Dermis microvascular lymphatic vessel endothelial cell (primary cell): ENCODE measurements at regions not wholly inside any gene's neighbourhood (a gene's known extent, or its start where the extent isn't known, plus 50 kb on each side); places are given as distances from the start of the nearest gene placed in this dataset.
A peak's percentile ranks its signal among the peaks of the same experiment; 100 is the strongest.
"Not testable (repeated sequence)": the region's sequence is repeated elsewhere in the genome, so short reads cannot be mapped to it uniquely, and the experiment has no call there.

Source experiments
- DNase-seq, 2 donors: peaks; one replicate each; pipeline versions ENCODE4 v3.0.0 to v3.0.0-alpha.2; 2010; ENCODE audit warnings: low read depth in 2 of 2

DNA sequence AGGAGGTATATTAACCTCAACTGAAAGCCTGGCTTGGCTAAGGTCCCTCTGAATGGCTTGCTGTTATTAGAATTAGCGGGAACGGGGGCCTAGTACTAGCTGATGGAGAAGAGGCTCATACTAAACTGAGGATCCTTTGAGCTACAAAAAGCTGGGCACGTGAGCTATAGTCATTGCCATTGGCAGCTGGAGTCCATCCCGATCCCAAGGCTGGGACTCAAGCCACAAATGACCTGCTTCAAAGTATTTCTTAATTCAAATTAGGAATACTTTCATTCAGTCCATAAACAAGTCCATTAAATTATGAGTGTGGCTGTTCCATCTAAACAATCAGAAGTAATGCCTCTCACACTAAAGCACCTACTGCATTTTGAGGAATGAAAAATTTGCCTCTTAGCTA lies 114.5 kb downstream of the DACT1 start:
- DNase-seq: no peak

DNA sequence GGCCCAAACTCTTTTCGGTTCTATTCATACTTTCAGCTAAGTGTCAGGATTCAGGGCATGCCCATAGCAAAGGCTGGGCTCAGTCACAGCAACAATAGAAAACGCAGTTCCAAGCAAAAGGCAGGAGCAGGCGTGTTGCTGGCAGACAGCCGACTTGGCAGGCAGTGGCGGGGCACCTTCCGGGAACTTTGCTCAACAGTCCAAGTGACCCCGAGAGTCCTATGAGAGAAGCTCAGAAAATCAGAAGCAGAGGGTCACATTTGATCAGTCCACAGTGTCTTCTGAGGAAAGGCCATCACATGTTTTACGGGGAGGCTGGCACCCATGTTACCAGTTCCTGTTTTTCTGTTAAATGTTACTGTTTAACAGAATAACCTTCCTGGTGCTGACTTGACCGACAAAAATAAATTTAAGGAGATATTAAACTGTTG lies 115.0 kb downstream of the DACT1 start:
- peak; percentile 51 to 69 for DNase-seq

DNA sequence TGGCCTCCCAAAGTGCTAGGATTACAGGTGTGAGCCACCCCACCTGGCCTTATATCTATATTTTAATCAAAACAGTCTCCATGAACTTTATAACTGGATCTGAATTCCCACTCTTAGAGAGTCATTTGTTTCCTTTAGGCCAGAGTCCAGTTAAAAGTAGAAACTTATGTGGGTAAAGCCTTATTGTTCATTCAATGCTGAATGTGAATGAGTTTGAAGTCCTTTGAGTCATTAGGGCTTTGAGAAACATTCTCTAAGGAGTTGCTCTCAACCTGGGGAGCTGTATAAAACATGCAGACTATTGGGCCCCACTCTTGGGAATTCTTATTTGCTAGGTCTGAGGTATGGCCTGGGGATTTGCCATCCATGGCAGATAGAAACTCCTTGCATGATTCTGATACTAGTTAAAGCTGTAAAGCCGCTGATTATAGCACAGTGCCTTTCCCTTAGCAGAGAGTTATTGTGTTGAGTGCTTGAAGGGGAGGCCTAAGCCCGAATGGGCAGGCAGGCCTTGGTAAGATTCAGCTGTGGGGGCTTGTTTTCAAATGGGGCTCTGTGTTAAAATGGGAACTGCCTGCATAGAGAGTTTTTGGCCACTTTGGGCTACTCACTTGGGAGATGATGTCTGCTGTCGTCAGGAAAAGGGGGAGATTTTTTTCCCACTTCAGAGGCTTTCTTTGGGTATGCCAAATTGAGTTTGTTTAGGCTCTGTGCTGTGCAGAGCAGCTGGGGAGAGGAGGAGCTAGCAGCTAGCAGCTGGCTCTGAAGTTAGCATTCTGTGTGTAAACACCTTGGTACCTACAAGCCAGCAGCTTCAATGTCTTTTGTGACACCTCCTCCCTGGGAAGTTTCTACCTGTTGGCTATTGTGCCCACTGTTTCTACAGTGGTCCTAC lies 117.5 kb downstream of the DACT1 start:
- DNase-seq: no peak

DNA sequence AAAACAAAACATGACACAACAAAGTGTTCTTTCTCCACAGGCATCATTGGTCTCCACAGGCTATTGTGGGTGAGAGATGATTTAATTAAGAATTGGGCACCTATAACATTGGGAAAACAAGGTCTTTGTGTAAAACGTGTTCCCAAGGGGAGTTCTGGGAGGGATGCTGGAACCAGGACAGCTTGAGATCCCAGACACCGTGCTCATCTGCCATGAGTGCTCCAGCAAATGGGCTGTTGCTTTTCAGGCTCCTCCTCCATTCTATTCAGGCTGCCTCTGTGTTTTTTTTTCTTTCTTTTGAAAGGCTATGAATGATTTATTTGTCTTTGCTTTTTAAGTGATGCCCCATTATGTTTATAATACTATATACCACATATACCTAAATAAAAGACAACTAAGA lies 122.4 kb downstream of the DACT1 start:
- no peak for DNase-seq

DNA sequence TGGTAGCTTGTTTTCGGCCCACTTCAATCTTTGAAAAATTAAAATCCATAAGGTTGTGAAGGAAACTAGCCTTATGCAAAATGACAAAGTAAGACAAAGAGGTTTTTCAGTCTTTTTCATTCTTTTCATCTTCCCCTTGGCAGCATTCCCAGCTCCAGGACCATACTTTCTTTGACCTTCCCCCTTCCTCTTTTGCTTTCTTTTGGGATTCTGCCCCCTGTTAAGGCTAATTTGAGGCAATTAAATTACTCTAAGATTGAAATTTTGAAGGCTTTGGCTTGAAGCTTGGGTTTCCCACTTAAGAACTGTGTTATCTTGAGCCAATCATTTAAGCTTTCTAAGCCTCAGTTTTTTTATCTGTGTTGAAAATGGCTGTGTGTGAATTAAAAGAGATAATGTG lies 124.9 kb downstream of the DACT1 start:
- no peak for DNase-seq

DNA sequence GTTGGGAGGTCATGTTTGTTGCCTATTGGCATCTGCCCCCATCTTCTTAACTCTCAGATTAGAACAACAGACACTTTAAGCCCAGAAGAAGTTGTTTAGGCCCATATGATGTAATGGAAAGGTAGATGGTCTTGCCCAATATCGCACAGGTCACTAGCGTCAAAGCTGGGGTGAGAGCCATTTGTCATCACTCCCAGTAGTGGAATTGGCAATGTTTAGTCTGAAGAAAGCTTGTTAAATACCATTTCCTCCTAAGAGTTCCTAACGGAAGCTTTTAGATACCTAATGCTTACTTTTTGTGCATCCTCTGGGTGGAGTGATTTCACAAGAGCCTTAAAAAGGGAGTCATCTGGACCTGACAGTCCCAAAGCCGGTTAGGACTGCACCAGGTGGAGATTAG lies 125.4 kb downstream of the DACT1 start:
- no peak for DNase-seq

DNA sequence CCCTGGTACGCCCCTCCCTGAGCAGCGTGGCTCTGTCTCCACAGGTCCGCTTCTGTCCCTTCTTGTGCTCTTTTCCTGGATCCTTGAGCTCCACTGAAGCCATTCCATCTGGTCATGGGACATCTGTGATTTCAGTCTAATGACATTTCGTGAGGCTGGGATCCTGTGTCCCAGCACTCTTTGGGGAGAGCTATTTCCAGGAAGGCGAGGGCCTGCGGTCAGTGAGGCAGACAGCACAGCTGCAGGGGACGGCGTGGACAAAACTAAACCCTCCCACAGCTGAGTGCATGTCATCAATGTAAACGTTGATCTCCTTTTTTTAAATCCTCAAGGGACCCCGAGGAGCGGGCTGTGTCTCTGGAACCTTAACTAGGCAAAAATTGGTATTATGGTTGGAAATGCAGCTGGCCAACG lies 127.7 kb downstream of the DACT1 start:
- DNase-seq: no peak

DNA sequence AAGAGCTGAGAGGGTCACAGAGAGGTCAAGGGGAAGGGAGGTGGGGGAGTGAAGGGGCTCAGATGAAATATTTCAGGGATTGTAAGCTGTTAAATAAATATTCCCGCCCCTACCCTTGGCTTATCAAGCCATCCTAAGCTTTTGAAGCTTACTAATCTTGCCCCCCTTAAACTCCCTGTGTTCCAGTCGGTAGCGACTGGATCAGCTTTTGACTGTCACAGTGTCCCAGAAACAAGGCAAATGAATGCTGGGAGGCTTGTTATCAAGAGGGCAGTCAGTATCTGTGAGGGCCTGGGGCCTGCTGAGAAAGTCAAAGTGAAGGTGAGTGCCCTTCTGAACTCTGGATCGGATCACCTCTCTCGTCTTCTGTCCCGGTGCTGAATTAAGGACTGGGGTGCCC lies 128.1 kb downstream of the DACT1 start:
- DNase-seq: no peak

DNA sequence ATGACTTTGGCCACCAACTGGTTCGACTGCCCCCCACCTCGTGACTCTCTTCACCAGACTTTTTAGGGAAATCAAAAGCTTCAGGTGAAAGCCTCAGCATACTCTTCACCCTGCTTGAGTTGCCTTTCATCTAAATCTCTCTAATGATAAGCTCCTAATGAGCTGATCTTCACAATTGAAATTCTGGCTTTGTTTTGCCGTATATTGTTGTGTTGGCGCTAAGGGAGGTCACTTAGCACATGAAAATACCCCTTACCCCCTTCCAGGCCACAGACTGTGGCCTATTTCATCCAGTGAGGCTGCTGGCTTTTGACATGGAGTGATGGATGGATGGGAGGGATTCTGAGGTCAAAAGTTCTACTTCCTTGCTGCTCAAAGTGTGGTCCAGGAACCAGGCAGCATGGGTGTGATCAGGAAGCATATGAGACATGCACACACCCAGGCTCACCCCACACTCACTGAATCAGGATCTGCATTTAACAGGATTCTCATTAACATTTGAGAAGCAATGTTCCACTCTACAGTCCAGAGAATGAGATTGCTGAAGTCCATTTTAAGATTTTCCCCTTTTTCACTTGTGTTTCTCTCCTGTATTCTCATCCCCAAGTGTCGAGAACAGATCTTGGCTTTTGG lies 131.4 kb downstream of the DACT1 start:
- DNase-seq: no peak

DNA sequence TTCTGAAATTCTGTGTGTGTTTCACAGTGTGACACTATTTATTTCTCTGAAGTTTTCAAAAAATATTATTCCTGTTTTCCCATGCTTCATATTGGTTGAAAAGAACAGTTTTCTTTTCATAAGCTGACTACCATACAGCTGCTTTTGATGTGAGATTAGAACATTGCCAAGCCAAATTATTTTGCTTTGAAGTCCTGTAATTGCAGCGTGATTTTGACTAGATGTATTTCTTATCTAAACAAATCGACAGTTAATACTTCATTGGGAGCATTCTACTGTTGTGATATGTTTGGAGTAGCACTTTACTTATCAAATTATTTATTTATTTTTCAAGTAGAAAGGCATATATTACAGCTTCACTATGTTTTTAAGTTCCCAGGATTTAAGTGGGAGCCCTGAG lies 132.0 kb downstream of the DACT1 start:
- no peak for DNase-seq

DNA sequence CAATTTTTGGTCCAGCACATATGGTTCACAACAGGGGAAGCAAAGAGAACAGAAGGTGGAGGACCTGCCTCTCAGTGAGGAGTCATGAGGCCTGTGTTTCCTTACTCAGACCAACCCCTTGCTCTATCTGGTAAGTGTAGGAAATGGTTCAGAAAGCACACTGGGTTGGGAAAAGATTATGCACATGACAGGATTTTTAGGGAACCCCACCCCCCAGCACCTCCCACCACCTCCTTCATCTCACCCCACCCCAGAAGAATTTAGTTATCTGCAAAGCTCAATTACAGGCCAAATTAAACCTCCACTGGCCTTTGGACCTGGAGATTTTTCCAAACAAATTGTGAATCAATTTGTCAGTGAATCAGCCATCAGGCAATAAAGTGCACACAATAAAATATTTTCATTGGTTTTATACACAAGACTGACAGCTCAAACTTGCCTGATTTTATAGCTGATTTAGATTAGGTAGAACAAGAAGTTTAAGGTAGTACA lies 132.8 kb downstream of the DACT1 start:
- DNase-seq: no peak

DNA sequence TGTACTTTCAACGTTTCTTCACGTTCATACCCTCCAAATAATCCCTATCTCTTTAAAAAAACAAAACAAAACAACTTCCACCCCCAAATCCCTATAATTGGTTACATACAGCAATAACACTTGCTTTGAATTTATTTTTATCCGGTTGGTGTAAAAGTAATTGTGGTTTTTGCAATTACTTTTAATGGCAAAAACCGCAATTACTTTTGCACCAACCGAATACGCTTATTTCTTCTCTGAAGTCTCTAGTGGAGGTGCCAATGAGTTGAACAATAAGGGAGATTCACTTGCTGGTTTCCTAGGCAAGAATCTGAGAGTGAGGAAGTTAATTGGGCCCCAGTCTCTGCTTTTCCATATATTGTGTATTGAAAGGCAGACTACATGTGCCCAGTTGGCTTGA lies 133.3 kb downstream of the DACT1 start:
- no peak for DNase-seq

DNA sequence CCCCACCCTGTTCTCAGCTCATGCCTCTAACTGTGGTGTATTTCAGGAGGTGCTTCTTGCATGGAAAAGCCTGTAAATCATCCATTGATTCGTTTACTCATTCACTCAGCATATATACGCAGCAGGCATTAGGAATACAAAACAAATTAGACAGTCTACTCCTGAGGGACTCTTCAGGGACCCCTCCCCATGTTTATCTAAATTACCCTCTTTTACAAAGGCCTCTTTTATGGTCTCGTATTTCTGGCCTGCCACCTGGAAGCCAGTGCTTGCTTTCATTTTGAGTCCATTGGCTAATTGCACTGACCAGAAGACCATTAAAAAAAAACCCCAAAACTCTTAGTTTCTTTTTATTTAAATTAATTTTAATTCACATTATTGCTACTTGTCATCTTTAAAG lies 134.4 kb downstream of the DACT1 start:
- no peak for DNase-seq

DNA sequence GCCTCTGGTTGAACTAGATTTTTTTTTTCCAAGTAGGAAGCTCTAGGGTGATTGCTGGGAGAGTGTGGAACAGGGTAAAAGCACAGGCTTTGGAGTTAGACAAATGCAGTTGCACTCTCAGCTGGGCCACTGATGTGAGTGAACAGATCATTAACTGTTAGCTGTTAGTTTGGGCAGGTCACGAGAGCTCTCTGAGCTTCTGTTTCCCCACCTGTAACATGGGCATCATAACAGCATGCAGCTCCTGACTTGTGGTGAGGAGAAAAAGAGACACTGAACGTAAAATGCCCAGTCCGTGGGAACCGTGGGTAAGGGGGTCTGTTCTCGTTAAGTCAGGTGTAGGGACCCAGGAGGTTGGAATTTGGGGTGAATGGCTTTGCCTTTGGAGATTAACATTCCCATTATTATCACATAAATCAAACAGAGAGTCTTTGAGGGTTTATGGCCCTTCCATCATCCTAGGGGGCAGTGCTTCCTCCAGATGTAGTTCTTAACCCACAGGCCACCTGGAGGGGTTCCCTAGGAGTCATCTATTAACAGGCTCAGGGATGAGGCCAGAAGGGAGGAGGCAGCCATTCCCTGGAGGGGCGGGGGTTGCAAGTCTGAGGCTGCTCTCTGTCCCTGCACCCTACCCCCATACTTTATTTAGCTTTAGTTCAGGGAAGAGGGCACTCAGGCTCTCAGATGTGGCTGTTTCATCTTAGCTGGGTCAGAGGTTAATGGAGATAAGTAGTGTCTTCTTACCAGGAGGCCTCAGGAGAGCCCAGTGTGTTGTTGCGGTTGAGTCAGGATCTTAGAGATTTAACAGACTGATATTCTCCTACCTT lies 135.2 kb downstream of the DACT1 start:
- no peak for DNase-seq

DNA sequence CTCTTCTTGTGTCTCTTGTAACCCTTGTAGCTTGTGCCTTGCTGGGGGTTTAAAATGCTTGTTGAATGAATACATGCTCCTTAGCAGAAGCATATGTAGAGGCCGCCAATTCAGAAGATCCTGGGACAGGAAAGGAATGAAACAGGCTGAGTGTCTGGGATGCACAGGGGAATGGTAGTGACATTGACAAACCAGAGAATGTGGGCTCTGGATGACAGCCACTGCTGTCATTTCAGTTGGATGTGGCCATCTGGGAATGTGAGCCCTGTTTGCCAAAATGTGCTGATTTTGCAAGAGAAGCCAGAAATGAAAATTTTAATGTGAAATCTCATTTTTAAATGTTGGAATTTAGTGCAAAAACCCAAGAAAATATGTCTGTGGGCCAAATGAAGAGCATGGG lies 136.8 kb downstream of the DACT1 start:
- no peak for DNase-seq

DNA sequence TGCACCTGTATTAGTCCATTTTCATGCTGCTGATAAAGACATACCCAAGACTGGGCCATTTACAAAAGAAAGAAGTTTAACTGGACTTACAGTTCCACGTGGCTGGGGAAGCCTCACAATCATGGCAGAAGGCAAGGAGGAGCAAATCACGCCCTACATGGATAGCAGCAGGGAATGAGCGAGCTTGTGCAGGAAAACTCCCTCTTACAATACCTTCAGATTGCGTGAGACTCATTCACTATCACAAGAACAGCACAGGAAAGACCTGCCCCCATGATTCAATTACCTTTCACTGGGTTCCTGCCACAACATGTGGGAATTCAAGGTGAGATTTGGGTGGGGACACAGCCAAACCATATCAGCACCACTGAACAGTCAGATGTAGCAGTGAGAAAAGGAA lies 137.4 kb downstream of the DACT1 start:
- DNase-seq: not testable (repeated sequence)

DNA sequence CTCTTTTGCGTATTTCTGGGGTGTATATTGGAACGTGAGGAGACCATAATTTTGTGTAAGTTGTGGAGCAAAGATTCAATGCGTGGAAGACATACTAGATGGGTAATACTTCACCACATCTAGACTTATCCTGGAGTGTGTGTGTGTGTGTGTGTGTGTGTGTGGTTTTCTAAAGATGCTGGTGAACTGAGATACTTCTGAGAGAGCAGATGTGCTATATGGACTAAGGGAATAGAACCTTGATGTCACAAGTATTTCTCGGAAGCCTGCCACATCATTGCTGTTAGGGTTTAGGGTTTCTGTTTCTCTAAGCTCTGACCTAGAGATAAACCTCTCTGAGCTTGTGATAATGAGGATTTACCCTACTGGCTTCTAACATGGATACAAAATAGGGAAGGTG lies 138.8 kb downstream of the DACT1 start:
- DNase-seq: no peak

DNA sequence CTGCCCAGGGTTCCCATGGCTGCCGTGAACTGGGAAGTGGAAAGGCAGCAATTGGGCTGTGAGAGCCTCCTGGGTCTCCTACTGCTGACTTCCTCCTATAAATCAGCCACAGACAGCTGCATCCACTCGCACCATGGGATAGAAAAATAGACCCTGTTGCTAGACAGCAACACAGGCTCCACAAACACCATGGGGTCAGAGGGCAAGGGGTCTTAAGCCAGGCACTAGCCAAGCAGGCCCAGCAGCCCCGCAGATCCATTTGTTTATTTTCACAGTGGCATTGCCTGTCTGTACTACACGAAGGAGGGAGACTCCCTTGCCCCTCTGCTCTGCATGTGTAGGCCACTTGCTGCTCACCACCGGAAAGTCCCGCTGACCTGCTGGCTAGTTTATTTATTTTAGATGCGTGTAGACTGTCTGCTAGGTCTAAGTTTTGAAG lies 139.8 kb downstream of the DACT1 start:
- no peak for DNase-seq

DNA sequence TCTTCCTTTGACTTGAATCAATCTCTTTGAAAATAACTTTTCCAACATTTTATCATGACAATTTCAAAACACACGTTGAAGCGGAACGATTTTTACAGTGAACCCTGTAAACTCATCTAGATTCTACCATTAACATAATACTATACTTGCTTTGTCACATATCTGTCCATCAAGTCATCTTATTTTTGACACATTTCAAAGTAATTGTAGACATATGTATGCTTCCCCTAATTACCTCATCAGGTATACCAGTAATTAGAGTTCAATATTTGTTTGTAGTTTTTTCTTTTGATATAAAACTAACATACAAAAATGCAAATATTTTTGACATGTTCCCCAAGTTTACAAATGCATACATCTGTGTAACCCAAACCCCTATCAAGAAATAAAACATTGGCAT lies 140.4 kb downstream of the DACT1 start:
- DNase-seq: no peak

DNA sequence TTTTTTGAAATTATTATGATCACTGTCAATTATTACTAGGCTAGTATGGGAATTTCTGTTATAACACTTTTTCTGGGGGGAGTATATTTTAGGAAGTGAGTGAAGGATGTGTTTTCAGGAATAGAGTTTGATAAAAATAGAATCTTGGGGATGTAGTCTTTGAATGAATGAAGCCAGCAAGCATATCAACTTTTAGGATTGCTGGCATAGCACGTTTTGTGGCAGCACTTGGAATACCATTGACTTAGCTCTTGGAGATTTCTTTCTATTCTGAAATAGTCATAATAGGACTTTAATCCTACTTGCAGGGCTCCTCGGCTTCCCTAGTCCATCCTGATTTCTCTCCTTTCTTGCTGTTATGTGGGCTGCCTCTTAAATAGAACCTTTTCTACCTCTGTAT lies 141.6 kb downstream of the DACT1 start:
- no peak for DNase-seq

DNA sequence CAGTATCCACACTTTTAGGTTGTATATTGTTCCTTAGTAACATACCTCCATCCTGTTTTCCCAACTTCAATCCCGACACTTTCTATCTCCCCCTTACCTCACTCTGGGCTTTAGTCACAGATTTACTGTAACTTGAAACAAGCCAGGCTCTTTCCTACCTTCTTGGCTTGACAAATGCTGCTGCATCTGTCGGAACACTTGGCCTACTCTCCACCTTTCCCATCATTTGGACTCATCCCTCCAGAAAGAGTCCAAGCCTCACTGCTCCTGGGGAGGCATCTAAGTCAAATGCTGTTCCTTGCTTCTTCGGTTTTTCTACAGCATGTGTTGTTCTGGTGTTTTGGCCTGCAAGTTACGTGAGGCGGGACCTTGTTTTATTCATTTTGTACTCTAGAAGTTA lies 142.4 kb downstream of the DACT1 start:
- no peak for DNase-seq

DNA sequence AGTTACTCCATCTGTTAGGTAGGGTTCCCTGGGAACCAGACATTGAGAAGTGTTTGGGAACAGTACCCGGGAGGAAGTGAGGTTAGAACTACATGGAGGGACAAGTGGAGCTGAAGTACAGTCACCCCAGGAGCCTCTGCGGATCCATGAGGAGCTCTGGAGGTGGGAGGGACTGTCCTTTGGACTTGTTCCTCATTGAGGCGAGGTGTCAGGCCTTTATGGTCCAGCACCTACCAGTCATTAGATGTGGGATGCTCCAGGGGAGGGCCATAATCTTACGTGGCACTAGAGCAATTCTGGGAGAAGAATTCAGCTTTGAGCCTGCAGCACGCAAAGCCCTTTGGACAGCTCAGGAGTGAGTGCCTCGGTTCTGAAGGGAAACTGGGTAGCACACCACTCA lies 142.8 kb downstream of the DACT1 start:
- no peak for DNase-seq
